Retinal pigment epithelial cell (primary cell): ENCODE measurements at regions not wholly inside any gene's neighbourhood (a gene's known extent, or its start where the extent isn't known, plus 50 kb on each side); places are given as distances from the start of the nearest gene placed in this dataset.

Experiments
- DNase-seq: peaks from one replicate; pipeline ENCODE4 v3.0.0-alpha.2; 2010; ENCODE audit warnings: low read depth
- H3K4me3 ChIP-seq: 2 replicates; pipeline ENCODE4 v1.5.1; 2011; ENCODE audit warnings: mild to moderate bottlenecking, low read length, control low read depth, moderate library complexity
- TF ChIP-seq, protein P1 (sequence below): conservative IDR thresholded peaks from 2 replicates; pipeline ENCODE4 v1.5.1; 2011; ENCODE audit warnings: low read depth, low read length, control low read depth, inconsistent platforms

DNA sequence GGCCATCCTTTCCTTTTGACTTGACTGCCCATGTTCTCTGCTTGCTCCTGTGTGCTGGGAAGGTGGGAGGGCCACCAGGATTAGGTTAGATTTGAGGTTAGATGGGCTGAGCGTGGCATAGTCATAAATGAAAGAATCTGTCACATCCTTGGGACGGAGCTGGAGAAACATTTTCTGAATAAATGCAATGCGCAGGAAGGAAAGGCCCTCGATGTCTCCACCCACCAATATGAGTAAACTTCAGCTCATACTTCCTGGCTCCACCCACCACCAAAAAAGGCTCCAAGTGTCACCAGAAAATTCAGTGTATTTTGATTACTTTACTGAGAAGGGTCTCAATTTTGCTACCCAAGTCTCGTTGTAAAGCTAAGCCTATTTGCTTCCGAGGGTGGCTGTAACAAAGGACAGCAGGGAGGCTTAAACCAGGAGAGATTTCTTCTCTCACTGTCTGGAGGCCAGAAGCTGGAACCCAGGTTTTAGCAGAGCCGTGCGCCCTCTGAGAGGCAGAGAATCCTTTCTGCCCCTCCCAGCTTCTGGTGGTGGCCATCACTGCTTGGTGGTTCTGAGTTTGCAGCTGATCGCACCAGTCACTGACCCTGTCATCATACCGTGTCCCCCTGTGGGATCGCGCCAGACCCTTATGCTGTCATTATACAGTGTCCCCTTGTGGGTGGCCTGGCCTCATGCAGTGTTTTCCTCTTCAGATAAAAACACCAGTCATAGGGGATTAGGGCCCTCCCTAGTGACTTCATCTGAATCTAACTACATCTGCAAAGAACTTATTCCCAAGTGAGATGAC lies 137.8 kb downstream of the TTLL2 start:
- no peak overlapping the region for H3K4me3 ChIP-seq
- no peak for DNase-seq
- TF ChIP-seq, protein P1, sequence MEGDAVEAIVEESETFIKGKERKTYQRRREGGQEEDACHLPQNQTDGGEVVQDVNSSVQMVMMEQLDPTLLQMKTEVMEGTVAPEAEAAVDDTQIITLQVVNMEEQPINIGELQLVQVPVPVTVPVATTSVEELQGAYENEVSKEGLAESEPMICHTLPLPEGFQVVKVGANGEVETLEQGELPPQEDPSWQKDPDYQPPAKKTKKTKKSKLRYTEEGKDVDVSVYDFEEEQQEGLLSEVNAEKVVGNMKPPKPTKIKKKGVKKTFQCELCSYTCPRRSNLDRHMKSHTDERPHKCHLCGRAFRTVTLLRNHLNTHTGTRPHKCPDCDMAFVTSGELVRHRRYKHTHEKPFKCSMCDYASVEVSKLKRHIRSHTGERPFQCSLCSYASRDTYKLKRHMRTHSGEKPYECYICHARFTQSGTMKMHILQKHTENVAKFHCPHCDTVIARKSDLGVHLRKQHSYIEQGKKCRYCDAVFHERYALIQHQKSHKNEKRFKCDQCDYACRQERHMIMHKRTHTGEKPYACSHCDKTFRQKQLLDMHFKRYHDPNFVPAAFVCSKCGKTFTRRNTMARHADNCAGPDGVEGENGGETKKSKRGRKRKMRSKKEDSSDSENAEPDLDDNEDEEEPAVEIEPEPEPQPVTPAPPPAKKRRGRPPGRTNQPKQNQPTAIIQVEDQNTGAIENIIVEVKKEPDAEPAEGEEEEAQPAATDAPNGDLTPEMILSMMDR: no peak

DNA sequence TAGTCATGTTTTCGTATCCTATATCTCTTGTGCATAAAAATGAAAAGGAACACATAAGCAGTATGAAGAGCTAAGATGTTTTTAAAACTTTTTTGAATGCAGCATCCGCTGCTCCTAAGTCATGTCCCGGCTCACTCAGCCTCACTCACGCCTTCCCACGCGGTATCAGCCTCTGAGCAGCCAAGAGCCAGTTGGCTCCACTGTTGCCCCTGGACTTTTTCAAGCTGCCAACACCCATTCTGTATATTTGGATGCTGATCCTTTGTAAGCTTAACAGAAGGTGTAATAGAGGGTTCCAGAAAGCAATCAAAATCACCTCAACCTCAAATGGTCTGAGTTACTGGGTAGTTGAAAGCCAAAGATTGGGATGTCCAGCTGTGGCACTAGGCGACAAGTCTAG lies 139.3 kb downstream of the TTLL2 start:
- DNase-seq: no peak
- no peak overlapping the region for H3K4me3 ChIP-seq
- TF ChIP-seq, protein P1: no peak

DNA sequence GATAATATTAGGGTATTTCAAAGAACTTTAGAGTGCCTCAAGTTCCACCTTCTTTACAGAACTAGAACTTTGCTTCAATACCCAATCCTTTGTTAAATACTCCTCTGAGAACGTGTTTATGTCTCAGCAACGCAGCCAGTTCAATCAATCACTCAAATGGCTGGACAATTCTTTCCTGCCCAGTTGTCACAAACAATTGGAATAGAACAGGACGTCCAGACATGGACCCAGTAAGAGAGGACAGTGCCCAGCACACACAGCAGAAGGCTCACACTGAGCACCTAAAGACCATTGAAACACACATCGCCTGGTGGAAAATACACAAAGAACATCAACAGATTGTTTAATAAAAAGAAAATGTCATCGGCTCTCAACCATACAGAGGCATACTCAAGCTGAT lies 140.6 kb downstream of the TTLL2 start:
- DNase-seq: no peak
- TF ChIP-seq, protein P1: no peak
- H3K4me3 ChIP-seq: no peak overlapping the region

DNA sequence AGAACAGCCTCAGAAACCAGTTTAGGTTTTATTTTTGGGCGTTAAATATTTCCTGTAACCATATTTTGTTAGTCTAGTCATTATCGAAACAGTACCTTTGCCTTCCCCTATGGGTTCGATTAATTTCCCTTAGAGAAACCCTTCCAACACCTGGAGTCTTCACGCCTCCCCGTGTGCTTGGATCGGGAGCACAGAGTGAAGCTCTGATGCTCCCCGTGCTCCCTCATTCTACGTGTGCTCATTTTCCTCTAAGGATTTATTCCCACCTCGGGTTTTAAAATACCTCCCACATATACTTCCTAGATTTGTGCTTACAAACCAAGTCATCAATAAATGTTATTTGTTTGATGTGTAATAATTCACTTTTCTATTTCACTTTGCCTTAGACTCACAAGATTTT lies 142.4 kb downstream of the TTLL2 start:
- no peak for DNase-seq
- no peak overlapping the region for H3K4me3 ChIP-seq
- TF ChIP-seq, protein P1: no peak

DNA sequence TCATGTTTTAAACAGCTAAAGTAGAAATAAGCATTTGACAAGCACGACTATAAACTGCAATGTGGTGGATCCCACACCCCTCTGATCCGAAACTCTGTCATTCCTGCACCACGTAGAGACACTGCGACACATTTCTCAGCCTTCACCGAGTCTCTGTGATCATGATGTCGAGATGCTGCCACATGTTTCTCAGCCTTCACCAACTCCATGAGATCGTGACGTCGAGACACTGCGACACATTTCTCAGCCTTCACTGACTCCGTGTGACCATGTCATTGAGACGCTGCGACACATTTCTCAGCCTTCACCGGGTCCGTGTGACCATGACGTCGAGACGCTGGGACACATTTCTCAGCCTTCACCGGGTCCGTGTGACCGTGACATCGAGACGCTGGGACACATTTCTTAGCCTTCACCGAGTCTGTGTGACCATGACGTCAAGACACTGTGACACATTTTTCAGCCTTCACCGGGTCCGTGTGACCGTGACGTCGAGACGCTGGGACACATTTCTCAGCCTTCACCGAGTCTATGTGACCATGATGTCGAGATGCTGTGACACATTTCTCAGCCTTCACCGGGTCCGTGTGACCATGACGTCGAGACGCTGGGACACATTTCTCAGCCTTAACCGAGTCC lies 143.0 kb downstream of the TTLL2 start:
- H3K4me3 ChIP-seq: no peak overlapping the region
- TF ChIP-seq, protein P1: no peak
- no peak for DNase-seq

DNA sequence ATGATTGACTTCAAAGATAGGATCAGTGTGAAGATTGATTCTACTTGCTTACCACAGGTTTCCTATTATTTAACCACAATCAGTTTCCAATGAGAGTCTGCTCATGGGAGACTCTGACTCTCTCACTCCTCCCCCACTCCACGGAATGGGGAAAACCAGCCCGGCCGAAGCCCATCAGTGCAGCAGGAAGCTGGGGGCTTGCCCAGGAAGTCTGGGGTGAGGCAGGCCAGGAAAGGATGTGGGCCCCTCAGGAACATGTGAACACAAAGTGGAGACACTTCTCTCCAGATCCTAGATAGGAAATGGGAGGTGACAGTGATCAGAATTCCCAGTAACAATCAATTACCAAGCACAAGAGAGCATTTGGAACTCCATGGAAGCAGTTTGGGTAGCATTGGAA lies 144.2 kb downstream of the TTLL2 start:
- DNase-seq: no peak
- no peak overlapping the region for H3K4me3 ChIP-seq
- TF ChIP-seq, protein P1: no peak

DNA sequence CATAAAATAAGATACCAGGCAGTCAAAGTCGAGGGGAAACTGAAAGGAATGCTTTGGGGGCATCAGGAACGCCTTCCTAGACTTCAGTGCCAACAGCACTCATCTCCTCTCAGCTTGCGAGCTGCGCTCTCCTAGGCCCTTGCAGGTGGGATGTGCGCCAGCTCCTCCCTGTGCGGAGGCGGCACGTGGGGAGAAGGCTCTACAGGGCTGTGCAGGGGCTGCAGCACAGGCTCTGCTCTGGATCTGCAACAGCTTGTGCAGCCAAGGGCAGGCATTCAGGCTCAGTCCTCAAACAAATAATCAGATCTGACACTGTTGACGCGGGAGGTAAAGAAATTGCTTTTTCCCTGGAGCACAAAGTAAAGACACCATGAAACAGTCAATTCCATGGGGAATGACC lies 144.8 kb downstream of the TTLL2 start:
- H3K4me3 ChIP-seq: no peak overlapping the region
- TF ChIP-seq, protein P1: no peak
- no peak for DNase-seq
